ENCODE measurements at regions not wholly inside any gene's neighbourhood (a gene's known extent, or its start where the extent isn't known, plus 50 kb on each side); places are given as distances from the start of the nearest gene placed in this dataset.
"Not testable (repeated sequence)": the region's sequence is repeated elsewhere in the genome, so short reads cannot be mapped to it uniquely, and the experiment has no call there.

DNA sequence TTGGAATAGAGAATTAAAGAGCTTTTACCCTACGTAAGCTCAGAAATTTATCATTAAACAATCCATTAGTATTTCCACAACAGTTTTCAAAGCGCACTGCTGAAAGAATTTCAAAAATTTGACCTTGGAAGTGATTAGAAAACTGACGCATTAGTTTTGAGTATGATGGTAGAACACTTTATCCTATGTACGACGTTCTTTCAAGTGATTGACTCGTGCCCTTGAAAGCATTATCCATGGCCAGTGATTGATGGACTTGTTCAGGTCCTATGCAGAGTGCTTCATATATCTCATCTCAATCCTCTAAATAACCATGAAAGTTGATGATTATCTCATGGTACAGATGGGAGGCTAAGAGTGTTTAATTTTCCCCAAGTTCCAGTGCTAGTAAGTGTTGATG lies 697.2 kb downstream of the USP25 start:
- no peak for DNase-seq

DNA sequence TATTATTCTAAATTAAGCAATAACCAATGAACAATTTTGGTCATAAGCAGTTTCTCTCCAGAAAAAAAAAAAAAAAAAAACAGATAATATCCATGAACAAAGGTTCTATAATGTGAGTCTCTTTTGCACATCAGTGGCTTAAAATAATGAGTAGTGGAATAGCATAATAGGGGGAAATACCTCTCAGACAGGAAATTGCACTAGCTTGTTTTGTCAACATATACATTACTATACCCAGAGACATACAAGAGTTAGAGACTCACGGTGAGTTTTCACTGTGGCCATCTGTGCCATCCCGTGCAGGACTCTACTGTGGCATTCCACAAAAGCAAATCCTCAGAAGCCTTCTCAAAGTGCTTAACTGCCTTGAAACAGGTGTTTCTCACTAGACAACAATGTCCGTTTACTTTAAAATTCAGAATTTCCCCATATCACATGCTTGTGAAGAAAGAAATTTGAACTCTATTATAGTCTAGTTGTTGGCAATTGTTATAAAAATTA lies 697.9 kb downstream of the USP25 start:
- no peak for DNase-seq

DNA sequence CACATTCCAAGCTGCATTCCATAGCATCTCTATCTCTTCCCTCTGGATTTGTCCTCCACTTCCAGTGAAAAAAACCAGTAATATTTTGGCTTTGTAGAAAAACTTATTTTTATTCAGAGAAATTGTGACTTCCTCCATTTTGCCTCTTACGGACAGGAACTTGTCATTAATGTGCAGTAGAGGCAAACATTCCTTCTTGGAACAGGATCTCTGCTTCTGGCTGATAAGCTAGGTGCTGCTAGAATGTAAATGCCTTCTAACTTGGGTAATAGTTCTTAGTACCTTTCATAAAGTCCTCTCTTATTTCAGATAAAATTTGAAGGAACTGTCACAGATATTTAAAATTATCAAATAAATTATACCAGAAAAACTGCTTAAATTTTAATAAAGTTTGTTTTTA lies 707.8 kb downstream of the USP25 start:
- DNase-seq = no peak

DNA sequence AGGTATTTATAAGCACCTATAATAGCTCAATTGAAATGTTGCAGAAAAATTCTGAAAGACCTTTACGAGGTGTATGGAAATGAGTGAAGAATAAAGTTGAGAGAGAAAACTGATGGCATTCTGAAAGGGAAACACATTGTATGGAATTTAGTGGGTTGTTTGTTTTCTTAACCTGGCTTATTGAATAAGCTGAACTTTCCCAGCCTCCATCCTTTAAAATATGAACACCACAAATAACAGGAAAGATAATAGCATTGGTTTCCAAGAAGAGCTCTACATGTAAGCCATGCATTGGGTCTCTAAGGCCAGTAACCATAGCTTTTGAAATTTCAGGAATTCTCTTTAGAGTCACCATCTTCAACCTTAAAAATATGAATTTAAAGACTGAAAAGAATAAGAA lies 709.0 kb downstream of the USP25 start:
- no peak for DNase-seq

DNA sequence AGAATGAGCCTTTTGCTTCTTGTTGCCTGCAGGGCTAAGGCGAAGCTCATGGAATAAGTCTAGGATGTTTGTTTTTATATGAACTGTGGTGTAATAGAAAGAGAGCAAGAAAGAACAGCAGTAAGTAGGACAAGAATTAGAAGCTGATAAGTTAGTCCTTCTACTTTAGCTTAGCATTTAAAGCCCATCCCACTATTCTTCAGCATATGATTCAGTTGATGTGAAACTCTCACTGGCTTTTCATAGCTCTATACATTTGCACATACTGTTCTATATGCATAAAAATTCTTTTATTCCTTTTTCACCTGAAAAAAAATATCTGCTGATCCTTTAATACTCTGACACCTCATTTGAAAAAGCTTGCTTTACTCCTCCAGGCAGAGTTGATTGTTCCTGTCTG lies 712.0 kb downstream of the USP25 start:
- DNase-seq = no peak

DNA sequence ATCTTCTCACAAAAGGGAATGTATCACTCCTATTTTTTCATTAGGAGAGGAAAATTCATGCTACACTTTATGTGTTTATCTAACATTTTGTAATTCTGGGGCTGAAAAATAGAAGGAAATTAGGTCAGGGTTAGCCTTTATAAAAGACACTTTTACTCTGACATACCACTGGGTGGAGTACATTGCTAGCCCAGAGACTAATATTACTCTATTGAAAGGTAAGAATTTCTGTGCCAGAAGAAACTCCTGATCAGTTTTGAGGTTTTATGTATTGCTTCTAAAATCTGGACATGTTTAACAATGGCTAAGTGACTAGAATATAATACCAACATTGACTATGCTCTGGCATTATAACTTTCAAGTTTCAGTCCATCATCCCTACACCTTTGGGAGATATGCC lies 724.6 kb downstream of the USP25 start:
- DNase-seq = no peak

DNA sequence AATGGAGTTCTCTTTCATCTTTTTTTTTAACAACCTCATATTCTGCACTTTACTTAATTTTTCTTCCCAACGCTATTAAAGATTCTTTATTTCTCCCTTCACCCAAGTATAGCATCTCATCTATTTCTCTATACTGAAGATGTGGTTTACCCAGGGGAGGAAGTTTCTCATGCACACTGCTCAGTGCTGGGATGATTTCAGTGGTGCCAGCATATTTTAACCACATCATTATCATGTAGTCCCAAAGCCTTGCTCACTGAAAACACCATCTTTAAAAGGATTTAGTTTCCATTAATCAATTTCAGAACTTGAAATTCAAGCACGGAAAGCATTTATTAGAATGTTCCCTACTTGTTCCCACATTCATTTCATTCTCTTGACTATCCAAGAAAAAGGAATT lies 725.7 kb downstream of the USP25 start:
- no peak for DNase-seq

DNA sequence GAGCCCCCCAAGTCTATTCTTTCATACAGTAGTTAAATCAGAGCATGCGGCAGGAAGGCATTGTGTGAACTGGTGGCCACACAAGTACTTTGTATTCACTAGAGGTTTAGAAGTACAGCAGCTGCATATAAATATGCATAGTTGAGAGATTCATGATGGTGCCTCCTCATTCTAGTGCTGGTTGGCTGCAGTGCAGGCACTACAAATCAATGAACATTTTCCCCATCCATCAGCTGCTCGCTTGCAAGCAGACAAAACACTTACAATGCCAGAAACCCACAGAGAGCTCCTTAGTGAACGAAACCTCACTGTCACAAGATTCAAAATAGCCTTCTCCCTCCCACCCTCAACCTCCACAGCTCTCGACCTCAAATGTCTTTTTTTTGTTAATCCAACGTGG lies 726.2 kb downstream of the USP25 start:
- DNase-seq = no peak

DNA sequence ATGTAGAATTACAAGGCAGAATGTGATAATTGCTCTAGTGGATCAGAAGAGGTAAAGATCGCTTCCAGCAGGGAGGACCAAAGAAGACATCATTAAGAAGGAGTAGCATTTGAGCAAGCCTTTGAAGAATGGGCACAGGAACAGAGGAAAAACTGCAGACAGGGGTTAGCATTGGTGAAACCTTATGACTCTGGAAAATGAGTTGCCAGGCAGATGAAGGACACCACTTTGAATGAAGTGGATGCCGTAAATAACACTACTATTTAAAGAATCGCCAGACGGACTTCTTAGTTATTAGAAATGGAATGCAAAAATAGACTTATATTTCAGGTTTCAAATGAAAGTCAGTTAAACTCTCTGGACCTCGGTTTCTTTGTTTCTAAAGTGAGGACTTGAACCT lies 727.7 kb downstream of the USP25 start:
- no peak for DNase-seq

DNA sequence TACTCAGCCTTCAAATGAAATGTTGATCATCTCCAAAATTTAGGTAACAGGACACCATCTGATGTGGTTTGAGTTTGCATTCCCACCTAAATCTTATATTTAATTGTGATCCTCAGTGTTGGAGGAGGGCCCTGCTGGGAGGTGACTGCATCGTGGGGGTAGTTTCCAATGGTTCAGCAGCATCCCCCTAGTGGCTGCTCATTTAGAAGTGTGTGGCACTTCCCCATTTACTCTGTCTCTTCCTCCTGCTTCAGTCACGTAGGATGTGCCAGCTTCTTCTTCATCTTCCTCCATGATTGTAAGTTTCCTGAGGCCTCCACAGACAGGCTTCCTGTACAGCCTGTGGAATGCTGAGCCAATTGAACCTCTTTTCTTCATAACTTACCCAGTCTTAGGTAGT lies 731.2 kb downstream of the USP25 start:
- DNase-seq = no peak

DNA sequence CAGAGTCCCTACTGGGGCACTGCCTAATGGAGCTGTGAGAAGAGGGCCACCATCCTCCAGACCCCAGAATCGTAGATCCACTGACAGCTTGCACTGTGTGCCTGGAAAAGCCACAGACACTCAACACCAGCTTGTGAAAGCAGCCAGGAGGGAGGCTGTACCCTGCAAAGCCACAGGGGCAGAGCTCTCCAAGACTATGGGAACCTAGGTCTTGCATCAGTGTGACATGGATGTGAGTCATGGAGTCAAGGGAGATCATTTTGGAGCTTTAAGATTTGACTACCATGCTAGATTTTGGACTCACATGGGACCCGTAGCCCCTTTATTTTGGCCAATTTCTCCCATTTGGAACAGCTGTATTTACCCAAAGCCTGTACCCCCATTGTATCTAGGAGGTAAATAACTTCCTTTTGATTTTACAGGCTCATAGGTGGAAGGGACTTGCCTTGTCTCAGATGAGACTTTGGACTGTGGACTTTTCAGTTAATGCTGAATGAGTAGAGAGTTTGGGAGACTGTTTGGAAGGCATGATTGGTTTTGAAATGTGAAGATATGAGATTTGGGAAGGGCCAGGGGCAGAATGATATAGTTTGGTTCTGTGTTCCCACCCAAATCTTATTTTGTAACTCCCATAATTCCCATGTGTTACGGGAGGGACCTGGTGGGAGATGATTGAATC lies 734.6 kb downstream of the USP25 start:
- not testable (repeated sequence) for DNase-seq

DNA sequence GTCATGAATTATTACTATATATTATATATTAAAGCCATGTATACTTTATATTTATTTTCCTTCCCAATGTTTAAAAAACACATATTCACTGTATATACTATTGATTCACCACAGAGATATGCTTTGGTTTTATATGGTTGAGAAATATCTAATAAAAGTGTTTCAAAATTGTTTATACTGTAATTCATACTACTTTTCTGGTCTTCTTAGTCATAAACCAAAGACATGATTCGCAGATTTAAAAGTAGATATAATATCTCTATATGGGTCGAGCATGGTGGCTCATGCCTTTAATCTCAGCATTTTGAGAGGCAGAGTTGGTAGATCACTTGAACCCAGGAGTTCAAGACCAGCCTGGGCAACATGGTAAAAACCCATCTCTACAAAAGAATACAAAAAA lies 738.4 kb downstream of the USP25 start:
- no peak for DNase-seq

DNA sequence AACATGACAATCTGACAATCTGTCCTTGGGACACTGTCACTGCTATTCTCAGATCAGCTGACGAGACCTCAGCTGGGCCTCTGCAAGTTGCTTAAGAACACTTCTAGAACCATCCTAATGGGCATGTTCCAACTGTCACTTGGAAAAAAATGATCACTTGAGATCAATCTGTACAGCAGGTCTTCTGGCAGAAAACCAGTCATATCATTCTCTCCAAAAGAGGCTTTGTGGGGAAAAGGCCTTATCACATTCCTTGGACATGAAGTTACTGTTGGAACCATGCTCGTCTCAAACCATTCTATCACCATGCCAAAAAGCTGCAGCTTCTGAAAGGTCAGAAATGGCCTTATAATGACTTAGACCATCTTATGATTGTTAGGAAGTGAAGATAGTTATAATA lies 744.2 kb downstream of the USP25 start:
- DNase-seq = no peak

DNA sequence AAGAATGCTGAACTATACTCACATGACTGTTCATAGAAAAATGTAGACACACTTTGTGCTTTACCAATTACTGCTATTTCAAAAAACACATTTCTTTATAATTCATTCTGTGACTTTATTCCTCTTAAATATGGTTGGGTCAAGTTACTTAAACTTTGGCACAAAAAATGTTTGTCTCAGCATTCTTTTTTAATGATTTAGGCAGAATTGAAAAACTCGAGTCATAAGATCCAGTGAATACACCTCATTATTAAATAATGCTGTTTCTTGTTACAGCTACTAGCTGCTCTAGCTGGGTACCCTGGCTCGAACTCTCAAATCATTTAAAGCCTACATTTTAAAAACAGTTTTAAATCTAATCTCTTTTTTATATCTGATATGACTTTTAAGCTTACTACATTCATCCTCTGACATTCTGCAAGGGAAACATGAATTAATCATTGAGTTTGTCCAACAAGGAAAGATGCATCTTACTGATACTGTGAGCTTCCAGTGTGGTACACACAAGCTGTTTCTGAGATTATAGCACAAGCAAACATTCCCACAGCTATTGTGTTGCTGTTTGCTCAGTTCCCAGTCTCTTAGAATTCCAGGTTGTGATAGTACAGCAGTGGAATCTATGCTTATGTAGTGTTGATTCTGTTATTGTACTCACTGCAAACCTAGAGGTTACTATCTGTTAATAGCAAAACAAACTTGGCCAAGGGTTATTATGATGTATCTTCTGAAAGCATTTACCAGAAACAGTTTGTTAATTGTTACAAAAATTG lies 746.5 kb downstream of the USP25 start:
- no peak for DNase-seq

DNA sequence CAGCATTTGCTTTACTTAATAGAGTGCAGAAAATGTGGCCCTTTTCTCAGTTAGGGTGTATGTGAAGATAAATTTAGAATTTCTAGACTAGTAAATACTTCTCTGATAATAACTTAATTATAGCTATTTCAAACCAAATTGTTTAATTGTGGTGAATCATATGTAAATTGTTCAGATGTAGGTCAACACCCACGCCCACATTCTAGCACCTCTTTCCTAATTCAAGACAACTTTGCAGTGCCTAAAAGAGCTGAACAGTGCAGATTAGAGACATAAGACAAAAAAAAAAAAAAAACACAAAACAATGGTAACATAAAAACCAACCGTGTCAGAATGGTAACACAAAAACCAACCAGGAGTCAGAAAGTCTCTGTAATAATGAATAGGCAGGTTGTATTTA lies 758.3 kb downstream of the USP25 start:
- DNase-seq = no peak

DNA sequence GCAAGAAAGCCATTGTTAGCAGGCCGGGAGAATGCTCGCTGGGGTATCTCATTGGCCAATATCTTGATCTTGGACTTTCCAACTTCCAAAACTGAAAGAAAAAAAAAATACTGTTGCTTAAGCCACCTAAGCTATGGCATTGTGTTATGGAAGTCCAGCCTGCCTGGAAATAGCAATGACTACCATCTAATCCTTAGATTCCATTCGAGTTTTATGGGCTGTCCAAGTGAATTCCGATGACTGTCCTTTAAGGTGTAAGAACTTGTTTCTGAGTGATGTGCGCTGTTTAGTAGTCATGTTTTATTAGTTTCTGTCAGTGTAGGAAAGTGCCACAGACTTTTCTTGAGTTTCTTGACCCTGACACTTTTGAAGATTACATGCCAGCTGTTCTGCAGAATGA lies 762.6 kb downstream of the USP25 start:
- DNase-seq = no peak

DNA sequence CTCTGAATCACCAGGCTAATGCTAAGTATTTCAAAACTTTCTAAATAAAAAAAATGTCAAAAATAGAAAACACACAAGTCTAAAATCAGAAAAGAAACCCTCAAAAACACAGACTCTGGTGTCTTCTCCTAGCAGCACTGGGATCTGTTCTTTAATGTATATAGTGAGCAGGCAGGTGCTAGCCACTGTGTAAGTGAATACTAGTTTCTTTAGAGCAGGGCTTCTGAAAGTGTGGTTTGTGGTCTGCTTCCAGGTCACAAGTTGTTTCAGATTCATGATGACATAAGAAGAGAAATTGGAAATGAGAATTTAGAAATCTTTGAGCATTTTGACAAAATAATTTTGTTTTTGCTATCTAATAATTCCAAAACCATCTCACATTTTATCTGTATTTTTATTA lies 763.1 kb downstream of the USP25 start:
- no peak for DNase-seq

DNA sequence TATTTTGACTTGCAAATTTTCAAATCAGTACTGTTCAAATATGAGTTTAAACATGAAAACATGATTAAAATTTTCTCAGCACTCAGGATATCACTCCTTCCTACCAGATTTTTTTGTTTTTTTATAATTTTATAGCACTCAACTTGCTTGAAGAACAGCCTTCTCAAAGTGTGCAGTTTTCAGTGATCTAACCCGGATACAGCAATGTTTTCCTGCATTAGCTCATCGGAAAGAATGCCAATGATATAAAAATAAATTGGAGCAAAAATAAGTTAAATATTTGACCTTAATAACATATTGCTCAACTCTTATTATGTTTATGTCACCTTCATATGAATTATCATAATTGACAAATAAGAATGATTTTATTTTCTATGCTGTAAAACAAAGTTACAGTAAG lies 766.8 kb downstream of the USP25 start:
- no peak for DNase-seq

DNA sequence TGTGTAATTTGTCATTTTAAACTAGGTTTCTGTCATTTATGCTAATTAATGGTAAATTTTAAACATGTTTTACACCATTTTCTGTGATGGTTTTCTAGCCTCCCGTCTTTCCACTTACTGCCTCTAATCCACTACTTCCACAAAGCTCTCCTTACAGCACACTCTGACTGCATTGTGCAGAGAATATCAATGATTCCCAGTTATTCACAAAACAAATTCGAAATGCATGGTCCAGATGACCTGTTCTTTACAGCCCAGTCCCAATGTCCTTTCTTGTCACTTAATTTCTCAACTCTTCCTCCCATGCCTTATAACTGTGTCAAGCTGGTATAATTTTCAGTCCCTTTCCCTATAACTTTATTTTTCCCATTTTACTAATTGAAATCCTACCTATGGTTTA lies 770.5 kb downstream of the USP25 start:
- no peak for DNase-seq

DNA sequence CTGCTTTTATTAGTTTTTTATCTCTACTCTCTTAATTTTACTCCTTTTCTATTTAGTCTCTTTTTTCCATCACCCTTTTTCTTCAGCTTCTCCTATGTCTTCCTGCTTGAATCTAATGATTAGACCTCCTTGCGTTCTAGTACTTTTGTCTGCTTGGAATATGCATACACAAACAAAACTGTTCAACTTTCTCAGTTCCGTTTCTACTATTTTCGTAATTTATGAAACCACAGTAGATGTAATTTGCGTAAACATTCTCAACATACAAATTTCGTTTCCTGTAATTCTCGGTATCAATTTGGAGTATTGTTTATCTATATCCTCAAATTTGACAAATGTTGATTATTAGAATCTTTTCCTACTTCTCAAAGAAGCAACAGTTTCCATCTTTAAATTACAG lies 772.5 kb downstream of the USP25 start:
- DNase-seq = no peak

DNA sequence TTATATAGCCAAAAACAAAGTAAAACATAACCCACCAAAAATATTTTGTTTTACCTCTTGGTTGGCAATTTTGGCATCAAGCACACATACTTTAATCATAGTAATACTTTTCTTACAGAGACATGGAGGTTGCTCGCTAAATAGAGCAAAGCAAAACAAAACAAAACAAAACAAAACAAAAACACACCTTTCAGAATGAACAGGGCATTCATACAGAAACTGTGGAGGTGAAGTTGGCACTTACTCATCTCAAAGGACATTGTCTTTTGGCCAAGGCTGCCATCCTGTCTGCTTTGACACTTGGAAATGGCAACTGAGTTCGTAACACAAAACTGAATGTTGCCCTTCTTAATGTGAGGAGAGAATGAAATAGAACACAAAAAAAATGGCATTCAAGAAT lies 773.1 kb downstream of the USP25 start:
- no peak for DNase-seq

DNA sequence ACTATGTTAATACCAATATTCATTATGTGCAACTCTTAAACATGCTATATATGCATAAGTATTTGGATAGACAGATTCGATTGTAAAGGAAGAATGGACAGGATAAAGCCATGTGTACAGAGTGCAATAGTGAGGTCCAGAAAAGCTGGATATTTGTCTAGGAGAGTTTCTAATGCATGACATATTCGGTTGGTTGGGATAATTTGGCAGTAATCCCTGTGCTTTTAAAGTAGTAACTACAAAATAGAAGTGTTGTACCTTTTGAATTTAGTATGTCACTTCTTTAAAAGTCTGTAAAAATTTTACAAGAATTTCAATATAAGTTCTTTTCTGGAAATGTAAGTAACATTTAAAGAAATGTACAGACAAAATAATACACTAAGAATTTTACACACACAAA lies 774.5 kb downstream of the USP25 start:
- DNase-seq = no peak

DNA sequence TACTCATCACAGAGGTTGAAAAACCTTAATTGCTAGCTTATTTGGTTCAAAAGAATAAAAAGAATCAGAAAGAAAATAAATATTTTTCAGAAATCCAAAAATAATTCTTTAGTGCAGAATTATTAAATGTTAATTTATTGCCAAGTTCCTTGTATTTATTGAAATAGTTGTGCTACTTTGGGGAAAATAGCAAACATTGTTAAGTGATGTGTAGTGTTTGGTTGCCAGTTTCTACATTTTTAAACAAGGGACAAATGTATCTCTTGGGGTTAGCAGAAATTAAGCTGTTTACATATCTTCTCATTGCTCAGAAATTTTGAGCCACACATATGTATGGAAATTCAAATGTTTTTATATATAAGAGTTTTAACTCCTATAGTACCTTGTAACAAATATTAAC lies 775.0 kb downstream of the USP25 start:
- DNase-seq = no peak

DNA sequence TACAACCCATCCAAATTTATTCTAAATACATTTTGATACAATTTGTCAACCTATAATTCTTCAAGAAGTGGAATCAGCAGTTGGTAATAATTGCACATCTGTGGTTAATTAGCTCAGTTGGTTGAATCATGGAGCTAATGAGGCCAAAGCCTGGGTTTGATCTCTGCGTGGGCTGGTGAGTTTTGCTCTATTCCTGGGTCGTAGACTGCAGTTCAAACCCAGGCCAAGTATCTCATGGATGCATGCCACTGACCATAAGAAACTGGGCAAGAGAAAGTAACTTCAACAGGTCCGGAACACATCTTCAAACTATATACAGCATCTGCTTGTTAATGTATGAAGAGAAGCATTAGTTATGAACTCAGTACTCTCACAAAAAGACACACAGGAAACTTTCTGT lies 779.7 kb downstream of the USP25 start:
- no peak for DNase-seq

DNA sequence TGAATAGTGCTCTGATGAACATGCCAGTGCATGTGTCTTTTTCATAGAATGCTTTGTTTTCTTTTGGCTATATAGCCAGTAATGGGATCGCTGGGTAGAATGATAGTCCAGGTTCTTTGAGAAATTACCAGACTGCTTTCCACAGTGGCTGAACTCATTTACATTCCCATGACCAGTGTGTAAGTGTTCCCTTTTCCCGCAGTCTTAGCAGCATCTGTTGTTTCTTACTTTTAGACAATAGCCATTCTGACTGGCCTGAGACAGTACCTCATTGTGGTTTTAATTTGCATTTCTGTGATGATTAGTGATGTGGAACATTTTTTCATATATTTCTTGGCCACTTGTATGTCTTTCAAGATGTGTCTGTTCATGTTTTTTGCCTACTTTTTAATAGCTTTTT lies 784.5 kb downstream of the USP25 start:
- no peak for DNase-seq

Data from activated gamma-delta T cell treated with Interleukin-2 at 50 U/mL for 16 hours (primary cell).